ENCODE measurements at regions not wholly inside any gene's neighbourhood (a gene's known extent, or its start where the extent isn't known, plus 50 kb on each side); places are given as distances from the start of the nearest gene placed in this dataset.
"Not testable (repeated sequence)": the region's sequence is repeated elsewhere in the genome, so short reads cannot be mapped to it uniquely, and the experiment has no call there.

DNA sequence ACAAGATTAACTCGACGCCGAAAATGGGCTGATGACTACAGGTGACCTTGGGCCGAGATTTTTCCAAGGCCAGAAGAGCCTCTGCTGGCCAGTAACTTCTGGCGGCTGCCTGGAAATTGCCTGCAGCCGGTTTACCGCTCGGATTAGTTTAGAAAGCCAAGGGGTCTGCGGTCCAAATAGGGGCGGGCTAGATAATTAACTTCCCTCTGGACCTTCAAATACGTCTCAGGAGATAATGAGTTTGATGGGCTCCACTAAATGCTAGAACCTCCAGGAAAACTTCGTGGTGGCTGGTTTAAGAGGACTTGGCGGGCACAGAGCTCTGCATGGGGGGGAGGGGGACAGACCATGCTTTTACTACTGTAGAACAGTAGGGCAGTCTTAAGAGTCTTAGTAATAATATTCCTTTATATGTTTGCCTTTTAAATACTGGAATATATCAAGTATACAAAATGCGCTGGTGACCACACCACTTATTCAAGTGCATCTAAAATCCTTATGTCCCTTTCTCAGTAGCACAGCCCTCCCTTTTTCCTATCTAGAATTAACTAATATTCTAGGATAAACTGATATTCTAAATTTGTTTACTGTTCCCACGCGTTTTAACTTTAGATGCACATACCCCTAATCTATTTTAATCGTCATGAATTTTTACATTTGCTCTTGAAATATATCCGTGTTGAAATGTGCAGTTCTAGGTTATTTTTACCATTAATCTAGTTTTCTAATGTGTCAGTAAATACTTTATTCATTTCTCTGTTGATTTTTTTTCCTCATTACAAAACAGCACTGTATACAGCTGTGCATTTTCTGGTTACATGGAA, 107.5 kb upstream of the PRSS16 start:
- Histone ChIP-seq H3K27ac (peak overlapping the region; percentile 71 to 87), H3K4me2 (peak overlapping the region; percentile 64), H3K9me3 (no peaks in the 10 kb centered on the region), H3K4me1 (peaks cover 57% of the 10 kb centered on the region), H3K4me3 (peak overlapping the region; percentile 46)
- ChIA-PET CTCF (no interaction called here), POLR2A (interaction anchor here (1.0 to 1.1 kb wide), 3 partner anchors 13 to 751 kb away, joined by 3 to 4 read pairs (median 3); a partner anchor contains a TSS)
- 41% methylated on average over 17 of the region's 18 CpGs for WGBS (ENCODE audit: missing lambda C conversion rate)
- TF ChIP-seq HDAC2 (IDR thresholded peaks at IDR 0.05): no peak
- no peak for TF ChIP-seq CHD4 (IDR thresholded peaks at IDR 0.05; ENCODE audit: borderline replicate concordance)
- TF ChIP-seq KDM1A (IDR thresholded peaks at IDR 0.05; ENCODE audit: low read depth): no peak
- 0 out of 2 replicates have a peak, but pooled peaks have one; percentile 6 for TF ChIP-seq HOXA7 (CRISPR knock-in tag; IDR thresholded peaks at IDR 0.05)
- FAIRE-seq (no peak), DNase-seq (ENCODE audit: low read depth in 1 of 2, low spot score in 1 of 2) (peak in 1 of 2 experiments; percentile 48), ATAC-seq (peak; percentile 39 to 53; a peak in 4 of 6 replicates)

DNA sequence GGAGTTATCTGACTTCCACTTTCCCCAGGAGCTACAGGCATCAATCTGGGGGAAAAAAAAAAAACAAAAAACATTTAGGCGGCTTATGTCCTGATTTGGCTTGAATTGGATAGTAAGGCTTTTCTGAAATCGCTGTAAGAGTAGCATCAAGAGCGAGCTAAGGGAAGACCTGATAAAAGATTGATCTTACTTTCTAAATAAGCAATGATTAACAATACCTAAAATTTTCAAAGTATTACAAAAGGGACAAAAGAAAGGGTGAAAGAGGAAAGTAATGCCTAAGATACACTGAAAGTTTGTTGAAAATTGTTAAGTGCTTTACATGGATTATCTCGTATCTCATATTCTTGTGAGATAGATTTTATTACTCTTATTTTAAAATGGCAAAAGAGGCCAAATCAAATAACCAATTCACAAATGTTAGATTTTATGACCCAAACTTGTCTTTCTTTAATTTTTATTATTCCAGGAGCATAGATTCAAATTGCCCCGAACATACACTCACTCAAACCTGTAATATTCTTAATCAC, 106.4 kb upstream of the PRSS16 start:
- 45% methylated on average over 5 of the region's 5 CpGs for WGBS (ENCODE audit: missing lambda C conversion rate)
- ATAC-seq: no peak
- CTCF ChIA-PET: no interaction called here

GRCh38 chr6:27141529-27142015, 105.9 kb upstream of the PRSS16 start:
- Histone ChIP-seq H3K4me1 (peaks cover 54% of the 10 kb centered on the region), H3K9me3 (no peaks in the 10 kb centered on the region), H3K4me2 (peak overlapping the region; percentile 90), H3K27ac (peak overlapping the region; percentile 56 to 61; a peak in 5 of 6 replicates), H3K4me3 (peak overlapping the region; percentile 32; the same call in 2 of the 3 replicates)
- ChIA-PET CTCF (no interaction called here), POLR2A (no interaction called here)
- FAIRE-seq (no peak), ATAC-seq (no peak), DNase-seq (ENCODE audit: low read depth in 1 of 2, low spot score in 1 of 2) (no peak)
- 41% methylated on average over 3 of the region's 3 CpGs for WGBS (ENCODE audit: missing lambda C conversion rate)
- TF ChIP-seq GATA3 (IDR thresholded peaks at IDR 0.05; ENCODE audit: borderline replicate concordance): no peak
- no peak for TF ChIP-seq HOXB5 (CRISPR knock-in tag; IDR thresholded peaks at IDR 0.05)
- TF ChIP-seq HES2 (IDR thresholded peaks at IDR 0.05): no peak
- TF ChIP-seq, protein P1, sequence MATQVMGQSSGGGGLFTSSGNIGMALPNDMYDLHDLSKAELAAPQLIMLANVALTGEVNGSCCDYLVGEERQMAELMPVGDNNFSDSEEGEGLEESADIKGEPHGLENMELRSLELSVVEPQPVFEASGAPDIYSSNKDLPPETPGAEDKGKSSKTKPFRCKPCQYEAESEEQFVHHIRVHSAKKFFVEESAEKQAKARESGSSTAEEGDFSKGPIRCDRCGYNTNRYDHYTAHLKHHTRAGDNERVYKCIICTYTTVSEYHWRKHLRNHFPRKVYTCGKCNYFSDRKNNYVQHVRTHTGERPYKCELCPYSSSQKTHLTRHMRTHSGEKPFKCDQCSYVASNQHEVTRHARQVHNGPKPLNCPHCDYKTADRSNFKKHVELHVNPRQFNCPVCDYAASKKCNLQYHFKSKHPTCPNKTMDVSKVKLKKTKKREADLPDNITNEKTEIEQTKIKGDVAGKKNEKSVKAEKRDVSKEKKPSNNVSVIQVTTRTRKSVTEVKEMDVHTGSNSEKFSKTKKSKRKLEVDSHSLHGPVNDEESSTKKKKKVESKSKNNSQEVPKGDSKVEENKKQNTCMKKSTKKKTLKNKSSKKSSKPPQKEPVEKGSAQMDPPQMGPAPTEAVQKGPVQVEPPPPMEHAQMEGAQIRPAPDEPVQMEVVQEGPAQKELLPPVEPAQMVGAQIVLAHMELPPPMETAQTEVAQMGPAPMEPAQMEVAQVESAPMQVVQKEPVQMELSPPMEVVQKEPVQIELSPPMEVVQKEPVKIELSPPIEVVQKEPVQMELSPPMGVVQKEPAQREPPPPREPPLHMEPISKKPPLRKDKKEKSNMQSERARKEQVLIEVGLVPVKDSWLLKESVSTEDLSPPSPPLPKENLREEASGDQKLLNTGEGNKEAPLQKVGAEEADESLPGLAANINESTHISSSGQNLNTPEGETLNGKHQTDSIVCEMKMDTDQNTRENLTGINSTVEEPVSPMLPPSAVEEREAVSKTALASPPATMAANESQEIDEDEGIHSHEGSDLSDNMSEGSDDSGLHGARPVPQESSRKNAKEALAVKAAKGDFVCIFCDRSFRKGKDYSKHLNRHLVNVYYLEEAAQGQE (IDR thresholded peaks at IDR 0.05): no peak
- TF ChIP-seq HOXA7 (CRISPR knock-in tag; IDR thresholded peaks at IDR 0.05): no peak
- TF ChIP-seq POLR2A (IDR thresholded peaks at IDR 0.05; ENCODE audit: low read length): no peak

More for the DNA sequence above, 106.4 kb upstream of the PRSS16 start:
- peak overlapping the region; percentile 46 to 61; a peak in 4 of 6 replicates for H3K27ac ChIP-seq
- H3K4me1 ChIP-seq: peaks cover 54% of the 10 kb centered on the region
- FAIRE-seq (no peak), DNase-seq (ENCODE audit: low read depth in 1 of 2, low spot score in 1 of 2) (no peak)
- TF ChIP-seq KDM1A (IDR thresholded peaks at IDR 0.05; ENCODE audit: low read depth): no peak
- no peak for TF ChIP-seq EHF (CRISPR knock-in tag; IDR thresholded peaks at IDR 0.05)
- TF ChIP-seq CBX8 (IDR thresholded peaks at IDR 0.05): no peak
- no peak for TF ChIP-seq GATA3 (IDR thresholded peaks at IDR 0.05; ENCODE audit: borderline replicate concordance)
- peak overlapping the region; percentile 32; the same call in 2 of the 3 replicates for H3K4me3 ChIP-seq
- POLR2A ChIA-PET: no interaction called here
- peak overlapping the region; percentile 90 for H3K4me2 ChIP-seq
- H3K9me3 ChIP-seq: no peaks in the 10 kb centered on the region

DNA sequence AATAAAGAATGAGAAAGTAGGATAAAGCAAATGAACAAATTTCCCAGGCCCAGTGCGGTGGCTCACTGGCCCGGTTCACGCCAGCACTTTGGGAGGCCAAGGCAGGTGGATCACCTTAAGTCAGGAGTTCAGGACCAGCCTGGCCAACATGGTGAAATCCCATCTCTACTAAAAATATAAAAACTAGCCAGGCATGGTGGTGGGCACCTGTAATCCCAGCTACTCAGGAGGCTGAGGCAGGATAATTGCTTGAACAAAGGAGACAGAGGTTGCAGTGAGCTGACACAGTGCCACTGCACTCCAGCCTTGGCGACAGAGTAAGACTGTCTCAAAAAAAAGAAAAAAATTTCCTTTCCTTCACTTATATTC, 104.5 kb upstream of the PRSS16 start:
- Histone ChIP-seq H3K4me1 (peaks cover 42% of the 10 kb centered on the region), H3K4me2 (peak overlapping the region; percentile 90), H3K27ac (peak overlapping the region; percentile 11 to 71; a peak in 4 of 6 replicates)
- FAIRE-seq; CTCF ChIA-PET; H3K9me3 ChIP-seq; DNase-seq (ENCODE audit: low read depth in 1 of 2, low spot score in 1 of 2); H3K4me3 ChIP-seq; ATAC-seq: not testable (repeated sequence)
- WGBS (ENCODE audit: missing lambda C conversion rate): 93% methylated on average over 4 of the region's 4 CpGs
- POLR2A ChIA-PET: interaction anchor here (0.7 to 7.9 kb wide), 2 partner anchors 10 to 665 kb away, joined by 4 to 226 read pairs; a partner anchor contains a TSS

All from A549 (cell line).